ENCODE measurements at regions not wholly inside any gene's neighbourhood (a gene's known extent, or its start where the extent isn't known, plus 50 kb on each side); places are given as distances from the start of the nearest gene placed in this dataset.

GRCh38 chr12:128025589-128026245, 241.3 kb upstream of the TMEM132C start:
- Histone ChIP-seq H4K8ac (ENCODE audit: extremely low read depth, insufficient read depth, low read length) (no peak overlapping the region), H2BK5ac (ENCODE audit: low read depth, low read length) (no peak overlapping the region), H3K4me2 (ENCODE audit: insufficient read depth in 1 of 2, low read depth in 2 of 2, low read length in 2 of 2) (no peak overlapping the region), H3K18ac (ENCODE audit: extremely low read depth, low read length) (no peak overlapping the region), H3K9ac (replicated peaks in 1 of 4; ENCODE audit: extremely low read depth in 1 of 4, low read depth in 3 of 4, low read length in 3 of 4) (no peak overlapping the region), H3K4me3 (ENCODE audit: extremely low read depth in 1 of 4, insufficient read depth in 2 of 4, low read depth in 3 of 4, low read length in 4 of 4) (no peak overlapping the region), H3K9me3 (ENCODE audit: insufficient read depth in 2 of 2, low read depth in 1 of 2, low read length in 1 of 2) (no peaks in the 10 kb centered on the region), H3K23ac (ENCODE audit: insufficient read length) (no peak overlapping the region), H4K91ac (replicated peaks; ENCODE audit: insufficient read length, low read length) (no peak overlapping the region), H3K14ac (ENCODE audit: insufficient read length) (no peak overlapping the region), H2BK20ac (ENCODE audit: low read length) (no peak overlapping the region), H3K4me1 (replicated peaks in 1 of 4; ENCODE audit: control insufficient read depth in 3 of 4, insufficient read depth in 4 of 4, low read length in 3 of 4) (peaks cover 0 to 5% (median 2%) of the 10 kb centered on the region in 4 experiments; a peak in 2 of 7 replicates), H2AFZ (ENCODE audit: low read length) (no peak overlapping the region), H3K79me1 (ENCODE audit: low read depth, low read length) (no peaks in the 10 kb centered on the region), H3K4ac (replicated peaks; ENCODE audit: insufficient read length, low read depth, low read length) (no peak overlapping the region), H2BK120ac (replicated peaks; ENCODE audit: low read depth, low read length) (no peak overlapping the region), H3K27ac (ENCODE audit: low read depth, low read length) (no peak overlapping the region), H3K79me2 (ENCODE audit: control insufficient read depth in 1 of 2, insufficient read depth in 2 of 2, low read length in 2 of 2) (no peaks in the 10 kb centered on the region), H4K5ac (ENCODE audit: insufficient read length, low read depth, low read length) (no peak overlapping the region), H3K36me3 (ENCODE audit: control insufficient read depth in 2 of 4, insufficient read depth in 4 of 4, low read length in 3 of 4) (no peaks in the 10 kb centered on the region), H3K27me3 (replicated peaks in 1 of 4; ENCODE audit: control insufficient read depth in 3 of 4, extremely low read depth in 1 of 4, insufficient read depth in 3 of 4, low read length in 3 of 4) (no peaks in the 10 kb centered on the region), H2BK15ac (ENCODE audit: low read length) (no peak overlapping the region), H3K56ac (replicated peaks; ENCODE audit: insufficient read length, low read depth, low read length) (no peak overlapping the region), H2AK5ac (ENCODE audit: low read depth, low read length) (no peak overlapping the region), H4K20me1 (replicated peaks in 1 of 2; ENCODE audit: control insufficient read depth in 1 of 2, insufficient read depth in 2 of 2, low read length in 2 of 2) (no peaks in the 10 kb centered on the region), H2BK12ac (ENCODE audit: low read depth, low read length) (no peak overlapping the region), H3K23me2 (ENCODE audit: low read depth, low read length) (no peaks in the 10 kb centered on the region)
- POLR2A ChIA-PET (ENCODE audit: partially characterized antibody), result no interaction called here
- FAIRE-seq (no peak), DNase-seq (ENCODE audit: low read depth in 1 of 2, low spot score in 2 of 2) (no peak)
- 90% methylated on average over 9 of the region's 9 CpGs; no CpG with 5 or more reads in 1 of the 2 experiments for WGBS, 2 experiments (ENCODE audit: extremely low coverage in 1 of 2, insufficient coverage in 1 of 2, insufficient read length in 1 of 2, insufficient replicate concordance in 2 of 2, low coverage in 1 of 2, low lambda C conversion rate in 2 of 2, missing lambda C conversion rate in 1 of 2)
- CTCF ChIA-PET (ENCODE audit: partially characterized antibody), result interaction anchor here (1.4 kb wide), 1 partner anchor 33 kb away, joined by 3 read pairs; no protein-coding TSS in a partner anchor
- TF ChIP-seq EZH2 (IDR thresholded peaks at IDR 0.05; ENCODE audit: low read depth, low read length, severe bottlenecking) (no peak), RBBP5 (IDR thresholded peaks at IDR 0.05; ENCODE audit: borderline replicate concordance, low read depth, low read length) (no peak), SIX5 (IDR thresholded peaks at IDR 0.05; ENCODE audit: low read depth, low read length) (no peak), POLR2A (IDR thresholded peaks at IDR 0.05; ENCODE audit: control extremely low read depth in 1 of 2, low read depth in 2 of 2, low read length in 2 of 2) (no peak), RXRA (IDR thresholded peaks at IDR 0.05; ENCODE audit: insufficient read depth, low read depth, low read length) (no peak), NANOG (IDR thresholded peaks at IDR 0.05; ENCODE audit: insufficient read depth, low read depth, low read length, poor library complexity, severe bottlenecking) (no peak), CBX8 (IDR thresholded peaks at IDR 0.05; ENCODE audit: borderline replicate concordance, low read depth, low read length) (no peak), RFX5 (IDR thresholded peaks at IDR 0.05; ENCODE audit: borderline replicate concordance, low read depth, low read length) (no peak), NRF1 (IDR thresholded peaks at IDR 0.05; ENCODE audit: low read depth, low read length) (no peak), POU5F1 (IDR thresholded peaks at IDR 0.05; ENCODE audit: low read depth, low read length) (no peak), TBP (IDR thresholded peaks at IDR 0.05; ENCODE audit: low read depth, low read length) (no peak), CEBPB (IDR thresholded peaks at IDR 0.05; ENCODE audit: low read depth, low read length) (no peak), JUND (IDR thresholded peaks at IDR 0.05; ENCODE audit: low read length) (no peak), MAX (IDR thresholded peaks at IDR 0.05) (no peak), CHD2 (IDR thresholded peaks at IDR 0.05; ENCODE audit: low read length) (no peak)
